B cell (primary cell): ENCODE measurements at regions not wholly inside any gene's neighbourhood (a gene's known extent, or its start where the extent isn't known, plus 50 kb on each side); places are given as distances from the start of the nearest gene placed in this dataset.

Source experiments
- ATAC-seq: fragments of 200-7000 bp; cut with Tn5 transposase; one replicate; pipeline ENCODE4 v1.10.0; 2021; ENCODE audit warnings: low read depth, mild to moderate bottlenecking, moderate number of reproducible peaks, moderate library complexity
- CTCF ChIA-PET: fragments of 350-600 bp; sonication (Branson Sonifier 250); formaldehyde crosslinking; loops from one replicate; lab custom pipeline; 2021; ENCODE audit warnings: antibody characterized with exemption, inconsistent platforms; lab: Charles Lee
- POLR2A ChIA-PET: fragments of 350-600 bp; sonication (Branson Sonifier 250); formaldehyde crosslinking; loops from one replicate; lab custom pipeline; 2021; ENCODE audit warnings: antibody characterized with exemption; lab: Charles Lee
- DNase-seq: peaks from one replicate; pipeline ENCODE4 v3.0.0; 2013
- H2AFZ ChIP-seq: 2 replicates; pipeline ENCODE4 v1.6.1; 2012; ENCODE audit warnings: mild to moderate bottlenecking, low read depth, low read length; ENCODE audit not compliant: insufficient read depth, poor library complexity, severe bottlenecking
- H3K27ac ChIP-seq, 2 donors: 1 replicate in 1 of 2; 2 replicates in 1 of 2; pipeline ENCODE4 v1.5.1; 2012 to 2013; ENCODE audit warnings: low read length in 2 of 2, mild to moderate bottlenecking in 2 of 2, moderate library complexity in 1 of 2
- H3K27me3 ChIP-seq, 4 experiments: fragments of 200-600 bp in 1 of 4; sonication (generic) in 1 of 4; replicated peaks in 1 of 4; 1 replicate in 2 of 4; 2 replicates in 2 of 4; pipeline versions ENCODE4 v1.6.1 to v1.7.0; 2013 to 2016; ENCODE audit warnings: low read length in 3 of 4, mild to moderate bottlenecking in 2 of 4, mixed read lengths in 1 of 4, moderate library complexity in 1 of 4; ENCODE audit not compliant: insufficient read depth in 4 of 4, control insufficient read depth in 3 of 4; ENCODE audit errors: control extremely low read depth in 1 of 4
- H3K36me3 ChIP-seq, 2 experiments: replicated peaks in 1 of 2; 1 replicate in 1 of 2; 2 replicates in 1 of 2; pipeline versions ENCODE4 v1.6.1 to v1.7.1; 2013; ENCODE audit warnings: low read length in 1 of 2; ENCODE audit not compliant: insufficient read depth in 2 of 2, control insufficient read depth in 1 of 2; ENCODE audit errors: control extremely low read depth in 1 of 2, extremely low read depth in 1 of 2
- H3K4me1 ChIP-seq, 2 donors: fragments of 200-600 bp in 1 of 2; sonication (generic) in 1 of 2; 1 replicate in 1 of 2; 2 replicates in 1 of 2; pipeline versions ENCODE4 v1.5.1 to v1.6.1; 2013 to 2017; ENCODE audit warnings: low read length in 2 of 2; ENCODE audit not compliant: control insufficient read depth in 2 of 2, insufficient read depth in 2 of 2
- H3K4me2 ChIP-seq: replicated peaks from 2 replicates; pipeline ENCODE3; 2012; ENCODE audit warnings: mild to moderate bottlenecking, low read depth, low read length; ENCODE audit not compliant: poor library complexity, severe bottlenecking
- H3K4me3 ChIP-seq, 5 experiments: fragments of 200-600 bp in 1 of 5; sonication (generic) in 1 of 5; 1 replicate in 3 of 5; 2 replicates in 2 of 5; pipeline versions ENCODE4 v1.5.1 to v1.7.0; 2011 to 2016; ENCODE audit warnings: low read length in 4 of 5, mild to moderate bottlenecking in 4 of 5, low read depth in 2 of 5, control low read depth in 1 of 5, moderate library complexity in 1 of 5; ENCODE audit not compliant: insufficient read depth in 1 of 5; ENCODE audit errors: control extremely low read depth in 1 of 5, extremely low read depth in 1 of 5
- H3K79me2 ChIP-seq: fragments of 200-600 bp; sonication (generic); one replicate; pipeline ENCODE4 v1.6.0; 2016; ENCODE audit warnings: low read length; ENCODE audit not compliant: control insufficient read depth, insufficient read depth
- H3K9ac ChIP-seq: fragments of 200-600 bp; sonication (generic); 2 replicates; pipeline ENCODE4 v1.6.1; 2017; ENCODE audit warnings: mild to moderate bottlenecking, low read length, moderate library complexity
- H3K9me3 ChIP-seq, 3 donors: one replicate each; pipeline versions ENCODE4 v1.6.1 to v1.7.1; 2013; ENCODE audit warnings: low read length in 2 of 3; ENCODE audit not compliant: control insufficient read depth in 2 of 3, insufficient read depth in 1 of 3; ENCODE audit errors: control extremely low read depth in 1 of 3
- H4K20me1 ChIP-seq: 2 replicates; pipeline ENCODE4 v1.6.0; 2012; ENCODE audit warnings: mild to moderate bottlenecking, low read length; ENCODE audit not compliant: insufficient read depth, control insufficient read depth, poor library complexity, severe bottlenecking
- H3K27ac Mint-ChIP-seq: one replicate; pipeline ENCODE4 v1.8.0; 2021; ENCODE audit warnings: mixed read lengths
- H3K27me3 Mint-ChIP-seq: one replicate; pipeline ENCODE4 v1.8.0; 2021; ENCODE audit warnings: mixed read lengths
- H3K4me1 Mint-ChIP-seq: one replicate; pipeline ENCODE4 v1.8.0; 2021; ENCODE audit warnings: mixed read lengths
- H3K4me3 Mint-ChIP-seq: one replicate; pipeline ENCODE4 v1.8.0; 2021; ENCODE audit warnings: mixed read lengths
- H3K9me3 Mint-ChIP-seq: one replicate; pipeline ENCODE4 v1.8.0; 2022; ENCODE audit warnings: mixed read lengths; ENCODE audit not compliant: insufficient read depth
- EZH2 ChIP-seq: IDR thresholded peaks from 2 replicates; pipeline ENCODE4 v1.6.1; 2012; ENCODE audit warnings: borderline replicate concordance, low read depth, mild to moderate bottlenecking, moderate library complexity, low read length; ENCODE audit not compliant: insufficient read depth, poor library complexity, severe bottlenecking
- WGBS: methylation state at CpG from one replicate; pipeline ENCODE4 v1.1.5; 2013; ENCODE audit warnings: missing lambda C conversion rate; ENCODE audit not compliant: insufficient coverage; 5-methylcytosine and 5-hydroxymethylcytosine counted together
- intact Hi-C: fragments of 100-400 bp; cut with micrococcal nuclease; formaldehyde crosslinking; loops from one replicate; pipeline ENCODE4 v1.10.0; 2022
- TF ChIP-seq, protein P1 (sequence below): fragments of 200-600 bp; IDR thresholded peaks from one replicate; pipeline ENCODE4 v1.8.0; 2022; ENCODE audit warnings: antibody characterized with exemption, mild to moderate bottlenecking

DNA sequence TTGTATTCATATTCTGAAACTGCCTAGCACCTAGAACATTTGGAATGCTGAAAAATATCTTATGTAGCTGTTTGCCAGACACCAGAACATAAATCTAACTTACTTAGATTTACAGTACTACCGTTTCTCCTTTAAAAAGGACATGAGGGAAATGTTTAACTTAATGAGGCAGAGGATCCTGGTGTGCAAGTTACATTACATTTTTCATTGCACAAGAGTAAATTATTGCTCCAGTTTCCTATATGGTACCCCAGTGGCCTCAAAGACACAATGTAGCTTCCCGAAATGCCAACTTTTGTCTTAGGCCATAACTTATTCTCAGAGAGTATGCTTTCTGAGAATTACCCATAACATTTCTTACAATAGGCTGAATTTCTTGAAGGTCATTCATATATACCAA lies 105.5 kb upstream of the DTNA start:
- H3K27ac Mint-ChIP-seq: no peak overlapping the region
- H3K4me3 Mint-ChIP-seq: no peak overlapping the region
- WGBS: no CpG with 5 or more reads among the region's 2 CpGs

DNA sequence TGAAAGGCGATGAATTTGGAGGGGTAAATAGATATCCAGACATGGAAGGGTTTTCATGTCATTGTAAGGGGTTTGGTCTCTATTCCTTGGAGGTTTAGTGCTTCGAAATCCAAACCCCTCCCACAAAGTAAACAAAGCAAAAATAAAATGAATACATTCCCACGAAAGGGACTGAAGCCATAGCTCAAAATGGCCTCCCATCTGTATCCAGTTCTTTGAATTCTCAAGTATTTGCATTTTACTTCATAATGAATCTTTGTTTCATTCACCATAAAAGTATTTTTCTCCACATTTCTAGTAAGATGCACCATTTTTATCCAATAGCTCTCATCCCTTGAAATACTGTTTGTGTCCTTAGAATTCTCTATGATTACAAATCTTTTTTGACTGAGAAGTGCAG lies 103.2 kb upstream of the DTNA start:
- Histone ChIP-seq H2AFZ (no peak overlapping the region), H3K27me3 (no peaks in the 10 kb centered on the region), H3K9me3 (peaks cover 0 to 3% (median 0%) of the 10 kb centered on the region in 3 donors), H3K4me3 (no peak overlapping the region), H3K9ac (no peak overlapping the region), H3K79me2 (no peaks in the 10 kb centered on the region), H3K27ac (no peak overlapping the region), H3K36me3 (no peaks in the 10 kb centered on the region), H3K4me1 (no peaks in the 10 kb centered on the region), H4K20me1 (no peaks in the 10 kb centered on the region), H3K4me2 (no peak overlapping the region)
- intact Hi-C loops: no loop called here
- Mint-ChIP-seq H3K4me1 (no peaks in the 10 kb centered on the region), H3K27ac (no peak overlapping the region), H3K27me3 (no peaks in the 10 kb centered on the region), H3K4me3 (no peak overlapping the region), H3K9me3 (no peaks in the 10 kb centered on the region)
- ChIA-PET CTCF (no interaction called here), POLR2A (no interaction called here)
- no CpG with 5 or more reads among the region's 3 CpGs for WGBS
- DNase-seq: no peak
- TF ChIP-seq, protein P1, sequence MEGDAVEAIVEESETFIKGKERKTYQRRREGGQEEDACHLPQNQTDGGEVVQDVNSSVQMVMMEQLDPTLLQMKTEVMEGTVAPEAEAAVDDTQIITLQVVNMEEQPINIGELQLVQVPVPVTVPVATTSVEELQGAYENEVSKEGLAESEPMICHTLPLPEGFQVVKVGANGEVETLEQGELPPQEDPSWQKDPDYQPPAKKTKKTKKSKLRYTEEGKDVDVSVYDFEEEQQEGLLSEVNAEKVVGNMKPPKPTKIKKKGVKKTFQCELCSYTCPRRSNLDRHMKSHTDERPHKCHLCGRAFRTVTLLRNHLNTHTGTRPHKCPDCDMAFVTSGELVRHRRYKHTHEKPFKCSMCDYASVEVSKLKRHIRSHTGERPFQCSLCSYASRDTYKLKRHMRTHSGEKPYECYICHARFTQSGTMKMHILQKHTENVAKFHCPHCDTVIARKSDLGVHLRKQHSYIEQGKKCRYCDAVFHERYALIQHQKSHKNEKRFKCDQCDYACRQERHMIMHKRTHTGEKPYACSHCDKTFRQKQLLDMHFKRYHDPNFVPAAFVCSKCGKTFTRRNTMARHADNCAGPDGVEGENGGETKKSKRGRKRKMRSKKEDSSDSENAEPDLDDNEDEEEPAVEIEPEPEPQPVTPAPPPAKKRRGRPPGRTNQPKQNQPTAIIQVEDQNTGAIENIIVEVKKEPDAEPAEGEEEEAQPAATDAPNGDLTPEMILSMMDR: no peak
- no peak for TF ChIP-seq EZH2
- ATAC-seq: no peak

More for the DNA sequence above, 105.5 kb upstream of the DTNA start:
- H3K4me3 ChIP-seq: no peak overlapping the region
- H3K27me3 Mint-ChIP-seq: no peaks in the 10 kb centered on the region
- intact Hi-C loops: no loop called here
- no peaks in the 10 kb centered on the region for H3K4me1 ChIP-seq
- no peaks in the 10 kb centered on the region for H3K9me3 ChIP-seq
- no peak overlapping the region for H3K4me2 ChIP-seq
- ATAC-seq (no peak), DNase-seq (no peak)
- ChIA-PET POLR2A (no interaction called here), CTCF (no interaction called here)
- H3K27ac ChIP-seq: no peak overlapping the region
- no peaks in the 10 kb centered on the region for H4K20me1 ChIP-seq
- H3K9ac ChIP-seq: no peak overlapping the region
- H3K36me3 ChIP-seq: no peaks in the 10 kb centered on the region
- TF ChIP-seq, protein P1: no peak
- no peak for TF ChIP-seq EZH2
- no peak overlapping the region for H2AFZ ChIP-seq
- no peaks in the 10 kb centered on the region for H3K79me2 ChIP-seq
- H3K9me3 Mint-ChIP-seq: no peaks in the 10 kb centered on the region
- H3K4me1 Mint-ChIP-seq: no peaks in the 10 kb centered on the region
- H3K27me3 ChIP-seq: no peaks in the 10 kb centered on the region
